ENCODE measurements at regions not wholly inside any gene's neighbourhood (a gene's known extent, or its start where the extent isn't known, plus 50 kb on each side); places are given as distances from the start of the nearest gene placed in this dataset.

DNA sequence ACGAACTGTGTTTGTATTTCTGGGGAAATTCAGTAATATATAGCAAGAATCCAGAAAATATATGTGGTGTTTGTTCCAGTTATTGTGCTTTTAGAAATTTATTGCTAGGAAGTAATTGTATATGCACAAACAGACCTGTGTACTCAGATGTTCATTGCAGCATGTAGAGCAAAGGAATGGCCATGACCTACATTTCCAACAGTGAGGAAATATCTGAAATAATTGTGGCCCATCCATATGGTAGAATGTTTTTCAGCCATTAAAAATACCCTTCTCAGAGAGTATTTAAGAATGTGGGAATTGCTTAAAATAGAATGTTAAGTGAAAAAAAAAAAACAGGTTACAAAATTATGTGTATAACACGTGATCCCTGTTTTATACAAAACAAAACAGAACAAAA lies 77.3 kb downstream of the TMX1 start:
- TF ChIP-seq, protein P1, sequence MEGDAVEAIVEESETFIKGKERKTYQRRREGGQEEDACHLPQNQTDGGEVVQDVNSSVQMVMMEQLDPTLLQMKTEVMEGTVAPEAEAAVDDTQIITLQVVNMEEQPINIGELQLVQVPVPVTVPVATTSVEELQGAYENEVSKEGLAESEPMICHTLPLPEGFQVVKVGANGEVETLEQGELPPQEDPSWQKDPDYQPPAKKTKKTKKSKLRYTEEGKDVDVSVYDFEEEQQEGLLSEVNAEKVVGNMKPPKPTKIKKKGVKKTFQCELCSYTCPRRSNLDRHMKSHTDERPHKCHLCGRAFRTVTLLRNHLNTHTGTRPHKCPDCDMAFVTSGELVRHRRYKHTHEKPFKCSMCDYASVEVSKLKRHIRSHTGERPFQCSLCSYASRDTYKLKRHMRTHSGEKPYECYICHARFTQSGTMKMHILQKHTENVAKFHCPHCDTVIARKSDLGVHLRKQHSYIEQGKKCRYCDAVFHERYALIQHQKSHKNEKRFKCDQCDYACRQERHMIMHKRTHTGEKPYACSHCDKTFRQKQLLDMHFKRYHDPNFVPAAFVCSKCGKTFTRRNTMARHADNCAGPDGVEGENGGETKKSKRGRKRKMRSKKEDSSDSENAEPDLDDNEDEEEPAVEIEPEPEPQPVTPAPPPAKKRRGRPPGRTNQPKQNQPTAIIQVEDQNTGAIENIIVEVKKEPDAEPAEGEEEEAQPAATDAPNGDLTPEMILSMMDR (conservative IDR thresholded peaks at IDR 0.05; ENCODE audit: low read depth in 2 of 2): no peak
- TF ChIP-seq EZH2 (IDR thresholded peaks at IDR 0.05; ENCODE audit: low read depth, unreplicated experiment) (no peak), CREB1 (CRISPR knock-in tag; IDR thresholded peaks at IDR 0.05; ENCODE audit: low read depth) (no peak), POLR2AphosphoS5 (IDR thresholded peaks at IDR 0.05; ENCODE audit: low read depth) (no peak), REST (IDR thresholded peaks at IDR 0.05; ENCODE audit: unreplicated experiment) (no peak), ZNF114 (CRISPR knock-in tag; IDR thresholded peaks at IDR 0.05) (no peak), EZH2phosphoT487 (IDR thresholded peaks at IDR 0.05; ENCODE audit: unreplicated experiment) (no peak), NANOG (IDR thresholded peaks at IDR 0.05; ENCODE audit: borderline replicate concordance) (no peak)
- TF ChIP-seq, protein P2, sequence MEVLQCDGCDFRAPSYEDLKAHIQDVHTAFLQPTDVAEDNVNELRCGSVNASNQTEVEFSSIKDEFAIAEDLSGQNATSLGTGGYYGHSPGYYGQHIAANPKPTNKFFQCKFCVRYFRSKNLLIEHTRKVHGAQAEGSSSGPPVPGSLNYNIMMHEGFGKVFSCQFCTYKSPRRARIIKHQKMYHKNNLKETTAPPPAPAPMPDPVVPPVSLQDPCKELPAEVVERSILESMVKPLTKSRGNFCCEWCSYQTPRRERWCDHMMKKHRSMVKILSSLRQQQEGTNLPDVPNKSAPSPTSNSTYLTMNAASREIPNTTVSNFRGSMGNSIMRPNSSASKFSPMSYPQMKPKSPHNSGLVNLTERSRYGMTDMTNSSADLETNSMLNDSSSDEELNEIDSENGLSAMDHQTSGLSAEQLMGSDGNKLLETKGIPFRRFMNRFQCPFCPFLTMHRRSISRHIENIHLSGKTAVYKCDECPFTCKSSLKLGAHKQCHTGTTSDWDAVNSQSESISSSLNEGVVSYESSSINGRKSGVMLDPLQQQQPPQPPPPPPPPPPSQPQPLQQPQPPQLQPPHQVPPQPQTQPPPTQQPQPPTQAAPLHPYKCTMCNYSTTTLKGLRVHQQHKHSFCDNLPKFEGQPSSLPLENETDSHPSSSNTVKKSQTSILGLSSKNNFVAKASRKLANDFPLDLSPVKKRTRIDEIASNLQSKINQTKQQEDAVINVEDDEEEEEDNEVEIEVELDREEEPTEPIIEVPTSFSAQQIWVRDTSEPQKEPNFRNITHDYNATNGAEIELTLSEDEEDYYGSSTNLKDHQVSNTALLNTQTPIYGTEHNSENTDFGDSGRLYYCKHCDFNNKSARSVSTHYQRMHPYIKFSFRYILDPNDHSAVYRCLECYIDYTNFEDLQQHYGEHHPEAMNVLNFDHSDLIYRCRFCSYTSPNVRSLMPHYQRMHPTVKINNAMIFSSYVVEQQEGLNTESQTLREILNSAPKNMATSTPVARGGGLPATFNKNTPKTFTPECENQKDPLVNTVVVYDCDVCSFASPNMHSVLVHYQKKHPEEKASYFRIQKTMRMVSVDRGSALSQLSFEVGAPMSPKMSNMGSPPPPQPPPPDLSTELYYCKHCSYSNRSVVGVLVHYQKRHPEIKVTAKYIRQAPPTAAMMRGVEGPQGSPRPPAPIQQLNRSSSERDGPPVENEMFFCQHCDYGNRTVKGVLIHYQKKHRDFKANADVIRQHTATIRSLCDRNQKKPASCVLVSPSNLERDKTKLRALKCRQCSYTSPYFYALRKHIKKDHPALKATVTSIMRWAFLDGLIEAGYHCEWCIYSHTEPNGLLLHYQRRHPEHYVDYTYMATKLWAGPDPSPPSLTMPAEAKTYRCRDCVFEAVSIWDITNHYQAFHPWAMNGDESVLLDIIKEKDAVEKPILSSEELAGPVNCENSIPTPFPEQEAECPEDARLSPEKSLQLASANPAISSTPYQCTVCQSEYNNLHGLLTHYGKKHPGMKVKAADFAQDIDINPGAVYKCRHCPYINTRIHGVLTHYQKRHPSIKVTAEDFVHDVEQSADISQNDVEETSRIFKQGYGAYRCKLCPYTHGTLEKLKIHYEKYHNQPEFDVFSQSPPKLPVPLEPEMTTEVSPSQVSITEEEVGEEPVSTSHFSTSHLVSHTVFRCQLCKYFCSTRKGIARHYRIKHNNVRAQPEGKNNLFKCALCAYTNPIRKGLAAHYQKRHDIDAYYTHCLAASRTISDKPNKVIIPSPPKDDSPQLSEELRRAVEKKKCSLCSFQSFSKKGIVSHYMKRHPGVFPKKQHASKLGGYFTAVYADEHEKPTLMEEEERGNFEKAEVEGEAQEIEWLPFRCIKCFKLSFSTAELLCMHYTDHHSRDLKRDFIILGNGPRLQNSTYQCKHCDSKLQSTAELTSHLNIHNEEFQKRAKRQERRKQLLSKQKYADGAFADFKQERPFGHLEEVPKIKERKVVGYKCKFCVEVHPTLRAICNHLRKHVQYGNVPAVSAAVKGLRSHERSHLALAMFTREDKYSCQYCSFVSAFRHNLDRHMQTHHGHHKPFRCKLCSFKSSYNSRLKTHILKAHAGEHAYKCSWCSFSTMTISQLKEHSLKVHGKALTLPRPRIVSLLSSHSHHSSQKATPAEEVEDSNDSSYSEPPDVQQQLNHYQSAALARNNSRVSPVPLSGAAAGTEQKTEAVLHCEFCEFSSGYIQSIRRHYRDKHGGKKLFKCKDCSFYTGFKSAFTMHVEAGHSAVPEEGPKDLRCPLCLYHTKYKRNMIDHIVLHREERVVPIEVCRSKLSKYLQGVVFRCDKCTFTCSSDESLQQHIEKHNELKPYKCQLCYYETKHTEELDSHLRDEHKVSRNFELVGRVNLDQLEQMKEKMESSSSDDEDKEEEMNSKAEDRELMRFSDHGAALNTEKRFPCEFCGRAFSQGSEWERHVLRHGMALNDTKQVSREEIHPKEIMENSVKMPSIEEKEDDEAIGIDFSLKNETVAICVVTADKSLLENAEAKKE (CRISPR knock-in tag; IDR thresholded peaks at IDR 0.05): no peak
